Upper lobe of left lung (tissue), 6 donors: ENCODE measurements at regions not wholly inside any gene's neighbourhood (a gene's known extent, or its start where the extent isn't known, plus 50 kb on each side); places are given as distances from the start of the nearest gene placed in this dataset.

ENCODE experiments used
- ATAC-seq, 2 donors: fragments of 200-7000 bp; cut with Tn5 transposase; one replicate each; pipeline ENCODE4 v1.9.1; 2022; ENCODE audit warnings: mild to moderate bottlenecking in 2 of 2, moderate library complexity in 2 of 2; ENCODE audit not compliant: low FRiP score in 2 of 2
- DNase-seq, 2 donors: peaks; one replicate each; pipeline ENCODE4 v3.0.0-alpha.2; 2019 to 2020
- H3K27ac ChIP-seq, 4 donors: fragments of 200-600 bp; sonication (generic); one replicate each; pipeline ENCODE4 v1.5.1; 2016 to 2019
- H3K27me3 ChIP-seq, 4 donors: fragments of 200-600 bp; sonication (generic); one replicate each; pipeline ENCODE4 v1.5.1; 2017 to 2019
- H3K36me3 ChIP-seq, 4 donors: fragments of 200-600 bp; sonication (generic); one replicate each; pipeline ENCODE4 v1.5.1; 2016 to 2019
- H3K4me1 ChIP-seq, 4 donors: fragments of 200-600 bp; sonication (generic); one replicate each; pipeline ENCODE4 v1.5.1; 2018 to 2019
- H3K4me3 ChIP-seq, 4 donors: fragments of 200-600 bp; sonication (generic); one replicate each; pipeline ENCODE4 v1.5.1; 2017 to 2019; ENCODE audit warnings: mild to moderate bottlenecking in 2 of 4, moderate library complexity in 1 of 4
- H3K9me3 ChIP-seq, 4 donors: fragments of 200-600 bp; sonication (generic); one replicate each; pipeline ENCODE4 v1.5.1; 2018 to 2019
- EP300 ChIP-seq, 4 donors: sonication (generic); formaldehyde crosslinking; IDR thresholded peaks; one replicate each; pipeline ENCODE4 v1.5.1; 2017; ENCODE audit warnings: antibody characterized with exemption in 4 of 4, control low read depth in 2 of 4
- POLR2A ChIP-seq, 4 donors: fragments of 450-650 bp; IDR thresholded peaks; one replicate each; pipeline ENCODE4 v1.5.1; 2016 to 2017; ENCODE audit warnings: antibody characterized with exemption in 4 of 4, mild to moderate bottlenecking in 2 of 4
- POLR2AphosphoS5 ChIP-seq, 2 donors: sonication (generic); formaldehyde crosslinking; IDR thresholded peaks; one replicate each; pipeline ENCODE4 v1.5.1; 2017; ENCODE audit warnings: antibody characterized with exemption in 2 of 2
- WGBS, 2 donors: methylation state at CpG; one replicate each; pipeline ENCODE4 v1.1.5; 2017 to 2018; 5-methylcytosine and 5-hydroxymethylcytosine counted together
- TF ChIP-seq, protein P1 (sequence below), 6 experiments: fragments of 450-650 bp in 4 of 6; fragments of 200-600 bp in 2 of 6; sonication (generic) in 2 of 6; IDR thresholded peaks; one replicate each; pipeline ENCODE4 v1.5.1; 2016 to 2019; ENCODE audit warnings: antibody characterized with exemption in 6 of 6
- donor health status: DM: no; HTN: no; CAD: no; lungs with moderate emphysema.
- donor health status: DM: no; HTN: yes; CAD: no; lungs with severe emphysema.

DNA sequence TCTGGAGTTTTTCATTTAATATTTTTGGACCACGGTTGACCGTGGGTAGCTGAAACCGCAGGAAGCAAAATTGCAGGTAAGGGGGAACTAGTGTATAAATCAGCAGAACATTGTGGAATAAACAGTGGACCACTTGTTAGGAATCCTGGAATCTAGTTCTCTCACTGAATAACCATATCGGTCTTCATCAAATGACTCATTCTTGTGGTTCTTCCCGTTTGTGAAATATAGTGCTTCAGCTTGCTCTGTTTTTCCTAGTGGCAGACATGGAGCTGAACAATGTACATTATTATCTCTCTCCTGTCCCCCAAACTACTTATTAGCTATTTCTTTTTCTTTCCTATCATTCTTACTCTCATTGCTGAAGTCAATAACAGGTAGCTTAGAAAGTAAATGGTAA is 61.9 kb downstream of the HSPA13 start:
- ATAC-seq = no peak
- Histone ChIP-seq H3K27me3 (no peaks in the 10 kb centered on the region), H3K36me3 (no peaks in the 10 kb centered on the region), H3K4me1 (no peaks in the 10 kb centered on the region), H3K9me3 (no peaks in the 10 kb centered on the region), H3K27ac (no peak overlapping the region), H3K4me3 (no peak overlapping the region)
- TF ChIP-seq EP300 (IDR thresholded peaks at IDR 0.05) = no peak
- no peak for TF ChIP-seq POLR2A (IDR thresholded peaks at IDR 0.05)
- no peak for TF ChIP-seq POLR2AphosphoS5 (IDR thresholded peaks at IDR 0.05)
- TF ChIP-seq, protein P1, sequence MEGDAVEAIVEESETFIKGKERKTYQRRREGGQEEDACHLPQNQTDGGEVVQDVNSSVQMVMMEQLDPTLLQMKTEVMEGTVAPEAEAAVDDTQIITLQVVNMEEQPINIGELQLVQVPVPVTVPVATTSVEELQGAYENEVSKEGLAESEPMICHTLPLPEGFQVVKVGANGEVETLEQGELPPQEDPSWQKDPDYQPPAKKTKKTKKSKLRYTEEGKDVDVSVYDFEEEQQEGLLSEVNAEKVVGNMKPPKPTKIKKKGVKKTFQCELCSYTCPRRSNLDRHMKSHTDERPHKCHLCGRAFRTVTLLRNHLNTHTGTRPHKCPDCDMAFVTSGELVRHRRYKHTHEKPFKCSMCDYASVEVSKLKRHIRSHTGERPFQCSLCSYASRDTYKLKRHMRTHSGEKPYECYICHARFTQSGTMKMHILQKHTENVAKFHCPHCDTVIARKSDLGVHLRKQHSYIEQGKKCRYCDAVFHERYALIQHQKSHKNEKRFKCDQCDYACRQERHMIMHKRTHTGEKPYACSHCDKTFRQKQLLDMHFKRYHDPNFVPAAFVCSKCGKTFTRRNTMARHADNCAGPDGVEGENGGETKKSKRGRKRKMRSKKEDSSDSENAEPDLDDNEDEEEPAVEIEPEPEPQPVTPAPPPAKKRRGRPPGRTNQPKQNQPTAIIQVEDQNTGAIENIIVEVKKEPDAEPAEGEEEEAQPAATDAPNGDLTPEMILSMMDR (IDR thresholded peaks at IDR 0.05) = no peak
- no peak for DNase-seq
- WGBS, 2 donors = 78 to 88% methylated on average over 5 of the region's 5 CpGs

DNA sequence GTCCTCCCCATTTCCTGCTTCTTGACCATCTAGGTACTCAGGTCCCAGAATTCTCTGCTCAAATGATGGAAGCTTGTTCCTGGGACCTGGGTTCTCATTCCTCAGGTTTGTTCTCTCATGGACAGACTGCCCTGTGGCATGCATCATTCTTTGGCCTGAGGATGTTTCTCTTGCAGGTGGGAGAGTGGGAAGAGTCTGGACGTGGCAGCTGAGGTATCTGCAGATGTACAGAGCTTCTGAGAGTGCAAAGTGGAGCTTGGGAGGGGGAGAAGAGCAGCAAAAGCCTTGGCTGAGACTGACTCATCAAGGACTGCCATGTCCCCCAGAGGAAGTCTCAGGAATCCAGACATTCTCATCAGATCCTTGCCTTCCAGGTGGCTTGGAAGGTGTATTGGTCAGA is 63.1 kb downstream of the HSPA13 start:
- Histone ChIP-seq H3K27me3 (no peaks in the 10 kb centered on the region), H3K4me3 (no peak overlapping the region), H3K27ac (no peak overlapping the region), H3K36me3 (no peaks in the 10 kb centered on the region), H3K4me1 (no peaks in the 10 kb centered on the region), H3K9me3 (no peaks in the 10 kb centered on the region)
- 35 to 88% methylated on average over 1 of the region's 1 CpG for WGBS, 2 donors
- no peak for TF ChIP-seq POLR2AphosphoS5 (IDR thresholded peaks at IDR 0.05)
- no peak for TF ChIP-seq POLR2A (IDR thresholded peaks at IDR 0.05)
- TF ChIP-seq, protein P1 (IDR thresholded peaks at IDR 0.05) = no peak
- no peak for TF ChIP-seq EP300 (IDR thresholded peaks at IDR 0.05)
- ATAC-seq = no peak
- DNase-seq = no peak

DNA sequence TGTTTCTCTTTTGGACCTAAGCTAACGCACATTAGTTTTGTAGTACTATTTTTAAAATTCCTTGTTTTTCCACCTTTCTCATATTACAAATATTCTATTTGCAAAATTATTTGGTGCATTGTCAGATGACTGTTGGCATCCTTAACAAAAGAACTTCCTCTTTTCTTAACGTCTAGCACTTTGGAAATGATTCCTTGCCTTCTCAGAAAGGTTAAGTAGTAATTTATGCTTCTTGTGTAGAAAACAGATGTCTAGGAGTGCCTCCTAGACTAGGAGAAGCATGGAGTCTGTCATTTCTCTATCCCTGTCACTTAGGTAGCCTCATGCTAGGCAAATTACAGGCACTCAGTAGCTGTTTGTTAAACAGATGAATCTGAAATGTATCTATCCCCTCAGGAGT is 64.4 kb downstream of the HSPA13 start:
- DNase-seq (no peak), ATAC-seq (no peak)
- Histone ChIP-seq H3K27me3 (no peaks in the 10 kb centered on the region), H3K36me3 (no peaks in the 10 kb centered on the region), H3K4me3 (no peak overlapping the region), H3K27ac (no peak overlapping the region), H3K9me3 (no peaks in the 10 kb centered on the region), H3K4me1 (no peaks in the 10 kb centered on the region)
- WGBS, 2 donors = 39 to 51% methylated on average over 2 of the region's 2 CpGs
- no peak for TF ChIP-seq POLR2AphosphoS5 (IDR thresholded peaks at IDR 0.05)
- TF ChIP-seq, protein P1 (IDR thresholded peaks at IDR 0.05) = no peak
- no peak for TF ChIP-seq POLR2A (IDR thresholded peaks at IDR 0.05)
- no peak for TF ChIP-seq EP300 (IDR thresholded peaks at IDR 0.05)

DNA sequence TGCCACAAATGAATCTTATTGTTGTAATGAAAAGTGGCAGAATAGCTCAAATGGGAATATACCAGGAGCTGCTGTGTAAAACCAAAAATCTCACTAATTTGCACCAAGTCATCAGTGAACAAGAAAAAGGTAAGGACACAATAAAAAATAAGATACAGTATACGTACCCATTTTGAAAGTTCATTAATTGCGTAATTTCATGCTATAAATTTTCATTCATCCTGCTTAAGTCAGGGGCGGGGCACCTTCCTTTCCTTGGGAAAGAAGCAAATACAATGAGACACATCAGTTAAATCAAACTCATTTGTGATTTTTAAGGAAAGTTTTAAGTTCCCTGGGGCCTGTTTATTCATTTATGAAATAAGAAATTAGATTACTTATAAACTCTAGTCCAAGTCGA is 65.4 kb downstream of the HSPA13 start:
- H3K4me1 ChIP-seq = no peaks in the 10 kb centered on the region
- DNase-seq (no peak), ATAC-seq (no peak)
- TF ChIP-seq POLR2A (IDR thresholded peaks at IDR 0.05) (no peak), EP300 (IDR thresholded peaks at IDR 0.05) (no peak), POLR2AphosphoS5 (IDR thresholded peaks at IDR 0.05) (no peak)
- TF ChIP-seq, protein P1 (IDR thresholded peaks at IDR 0.05) = no peak
- H3K27ac ChIP-seq = no peak overlapping the region
- WGBS, 2 donors = 76 to 83% methylated on average over 4 of the region's 4 CpGs
- H3K9me3 ChIP-seq = no peaks in the 10 kb centered on the region
- H3K27me3 ChIP-seq = no peaks in the 10 kb centered on the region
- H3K4me3 ChIP-seq = no peak overlapping the region
- H3K36me3 ChIP-seq = no peaks in the 10 kb centered on the region

DNA sequence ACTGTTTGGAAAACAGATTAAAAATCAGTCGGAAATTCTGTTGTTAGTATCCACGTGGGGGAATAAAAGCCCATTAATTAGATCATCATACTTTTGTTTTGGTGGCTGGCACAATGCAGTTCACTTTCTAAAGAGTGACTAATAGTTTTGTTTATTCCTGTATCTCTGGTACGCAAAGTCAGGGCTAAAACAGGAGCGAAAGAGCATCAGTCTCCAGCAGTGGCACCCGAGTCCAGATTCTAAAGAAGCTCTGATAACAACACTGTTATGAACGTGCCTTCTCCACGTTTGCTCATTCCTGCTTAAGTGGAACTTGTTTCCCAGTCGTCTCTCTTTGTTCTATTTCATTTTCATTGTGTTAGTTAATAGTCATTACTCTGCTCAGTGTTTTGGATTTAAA is 69.6 kb downstream of the HSPA13 start:
- H3K27me3 ChIP-seq = no peaks in the 10 kb centered on the region
- no peaks in the 10 kb centered on the region for H3K4me1 ChIP-seq
- H3K27ac ChIP-seq = no peak overlapping the region
- WGBS, 2 donors = 75 to 78% methylated on average over 8 of the region's 8 CpGs
- TF ChIP-seq POLR2AphosphoS5 (IDR thresholded peaks at IDR 0.05) = no peak
- TF ChIP-seq POLR2A (IDR thresholded peaks at IDR 0.05) = no peak
- TF ChIP-seq EP300 (IDR thresholded peaks at IDR 0.05) = no peak
- TF ChIP-seq, protein P1 (IDR thresholded peaks at IDR 0.05) = no peak
- H3K4me3 ChIP-seq = no peak overlapping the region
- H3K9me3 ChIP-seq = no peaks in the 10 kb centered on the region
- no peaks in the 10 kb centered on the region for H3K36me3 ChIP-seq
- DNase-seq (no peak), ATAC-seq (no peak)
